Uterus (tissue), 2 donors: ENCODE measurements at regions not wholly inside any gene's neighbourhood (a gene's known extent, or its start where the extent isn't known, plus 50 kb on each side); places are given as distances from the start of the nearest gene placed in this dataset.

ENCODE experiments used
- POLR2A ChIP-seq, 2 donors: fragments of 450-650 bp; IDR thresholded peaks; one replicate each; pipeline ENCODE4 v1.6.1; 2016; ENCODE audit warnings: antibody characterized with exemption in 2 of 2, mild to moderate bottlenecking in 1 of 2, moderate library complexity in 1 of 2
- TF ChIP-seq, protein P1 (sequence below), 4 experiments: fragments of 200-600 bp in 2 of 4; fragments of 450-650 bp in 2 of 4; sonication (generic) in 2 of 4; IDR thresholded peaks; one replicate each; pipeline ENCODE4 v1.5.1; 2016 to 2019; ENCODE audit warnings: antibody characterized with exemption in 4 of 4, mild to moderate bottlenecking in 2 of 4, moderate library complexity in 1 of 4

- TF ChIP-seq, protein P1, sequence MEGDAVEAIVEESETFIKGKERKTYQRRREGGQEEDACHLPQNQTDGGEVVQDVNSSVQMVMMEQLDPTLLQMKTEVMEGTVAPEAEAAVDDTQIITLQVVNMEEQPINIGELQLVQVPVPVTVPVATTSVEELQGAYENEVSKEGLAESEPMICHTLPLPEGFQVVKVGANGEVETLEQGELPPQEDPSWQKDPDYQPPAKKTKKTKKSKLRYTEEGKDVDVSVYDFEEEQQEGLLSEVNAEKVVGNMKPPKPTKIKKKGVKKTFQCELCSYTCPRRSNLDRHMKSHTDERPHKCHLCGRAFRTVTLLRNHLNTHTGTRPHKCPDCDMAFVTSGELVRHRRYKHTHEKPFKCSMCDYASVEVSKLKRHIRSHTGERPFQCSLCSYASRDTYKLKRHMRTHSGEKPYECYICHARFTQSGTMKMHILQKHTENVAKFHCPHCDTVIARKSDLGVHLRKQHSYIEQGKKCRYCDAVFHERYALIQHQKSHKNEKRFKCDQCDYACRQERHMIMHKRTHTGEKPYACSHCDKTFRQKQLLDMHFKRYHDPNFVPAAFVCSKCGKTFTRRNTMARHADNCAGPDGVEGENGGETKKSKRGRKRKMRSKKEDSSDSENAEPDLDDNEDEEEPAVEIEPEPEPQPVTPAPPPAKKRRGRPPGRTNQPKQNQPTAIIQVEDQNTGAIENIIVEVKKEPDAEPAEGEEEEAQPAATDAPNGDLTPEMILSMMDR (IDR thresholded peaks at IDR 0.05): no peak
- no peak for TF ChIP-seq POLR2A (IDR thresholded peaks at IDR 0.05)
These were observed 815.5 kb downstream of the BCKDHB start for GRCh38 chr6:80921861-80922460.
